SK-N-SH (cell line): ENCODE measurements at regions not wholly inside any gene's neighbourhood (a gene's known extent, or its start where the extent isn't known, plus 50 kb on each side); places are given as distances from the start of the nearest gene placed in this dataset.

Source experiments
- CTCF ChIA-PET: fragments of 300-600, 350-600 bp; formaldehyde crosslinking; extraction: SDS; loops from one replicate; lab custom pipeline; 2021; lab: Yijun Ruan, JAX
- POLR2A ChIA-PET: fragments of 350-600 bp; sonication (Branson Sonifier 250); formaldehyde crosslinking; extraction: SDS; loops from one replicate; lab custom pipeline; 2020; ENCODE audit warnings: antibody characterized with exemption, inconsistent platforms; lab: Yijun Ruan, JAX
- DNase-seq: peaks from one replicate; pipeline ENCODE4 v3.0.0; 2012
- H2AFZ ChIP-seq: fragments of 200-600 bp; sonication (generic); 2 replicates; pipeline ENCODE4 v1.8.1; 2016; ENCODE audit warnings: antibody characterized with exemption, mild to moderate bottlenecking, low read depth
- H3F3A ChIP-seq: fragments of 200-600 bp; sonication (generic); replicated peaks from 2 replicates; pipeline ENCODE3; 2016; ENCODE audit warnings: antibody characterized with exemption, mild to moderate bottlenecking; ENCODE audit not compliant: insufficient read depth
- H3K27ac ChIP-seq, 2 experiments: fragments of 200-500 bp in 1 of 2; fragments of 200-600 bp in 1 of 2; sonication (Bioruptor generic) in 1 of 2; sonication (generic), shearing (Covaris generic) in 1 of 2; 2 replicates each; pipeline versions ENCODE4 v1.5.1 to v1.6.1; 2014 to 2016; ENCODE audit warnings: low read depth in 2 of 2, inconsistent platforms in 1 of 2, low read length in 1 of 2, mild to moderate bottlenecking in 1 of 2, mixed read lengths in 1 of 2
- H3K27me3 ChIP-seq: fragments of 200-600 bp; sonication (generic), shearing (Covaris generic); 2 replicates; pipeline ENCODE4 v1.6.1; 2016; ENCODE audit warnings: mixed run types; ENCODE audit not compliant: insufficient read depth
- H3K36me3 ChIP-seq, 2 experiments: fragments of 200-500 bp in 1 of 2; fragments of 200-600 bp in 1 of 2; sonication (Bioruptor generic) in 1 of 2; sonication (generic) in 1 of 2; replicated peaks in 1 of 2; 2 replicates each; pipeline versions ENCODE3 to v1.5.1; 2014 to 2016; ENCODE audit warnings: low read length in 1 of 2, mild to moderate bottlenecking in 1 of 2; ENCODE audit not compliant: insufficient read depth in 2 of 2, control insufficient read depth in 1 of 2
- H3K4me1 ChIP-seq, 2 experiments: fragments of 200-500 bp in 1 of 2; fragments of 200-600 bp in 1 of 2; sonication (Bioruptor generic) in 1 of 2; sonication (generic), shearing (Covaris generic) in 1 of 2; 2 replicates each; pipeline versions ENCODE4 v1.5.1 to v1.6.1; 2014 to 2016; ENCODE audit warnings: low read depth in 1 of 2, low read length in 1 of 2, mixed run types in 1 of 2; ENCODE audit not compliant: insufficient read depth in 2 of 2, control insufficient read depth in 1 of 2
- H3K4me2 ChIP-seq: fragments of 200-600 bp; sonication (generic), shearing (Covaris generic); 2 replicates; pipeline ENCODE4 v1.6.1; 2017; ENCODE audit warnings: mixed run types
- H3K4me3 ChIP-seq, 2 experiments: fragments of 200-500 bp in 1 of 2; fragments of 200-600 bp in 1 of 2; sonication (Bioruptor generic) in 1 of 2; sonication (generic), shearing (Covaris generic) in 1 of 2; 2 replicates each; pipeline versions ENCODE4 v1.5.1 to v1.8.1; 2014 to 2016; ENCODE audit warnings: low read depth in 2 of 2, inconsistent platforms in 1 of 2, low read length in 1 of 2, mild to moderate bottlenecking in 1 of 2, mixed read lengths in 1 of 2, moderate library complexity in 1 of 2
- H3K79me2 ChIP-seq: fragments of 200-600 bp; sonication (generic); 2 replicates; pipeline ENCODE4 v1.8.1; 2017; ENCODE audit warnings: mild to moderate bottlenecking; ENCODE audit not compliant: insufficient read depth
- H3K9ac ChIP-seq: fragments of 200-600 bp; sonication (generic); 2 replicates; pipeline ENCODE4 v1.6.1; 2017; ENCODE audit warnings: mixed run types
- H3K9me2 ChIP-seq: fragments of 200-600 bp; sonication (generic); 2 replicates; pipeline ENCODE4 v1.6.1; 2017; ENCODE audit warnings: mixed run types
- H3K9me3 ChIP-seq: fragments of 200-600 bp; sonication (generic); 2 replicates; pipeline ENCODE4 v1.6.1; 2017; ENCODE audit warnings: mixed run types, mild to moderate bottlenecking, moderate library complexity
- H4K20me1 ChIP-seq: fragments of 200-600 bp; sonication (generic); 2 replicates; pipeline ENCODE4 v1.6.1; 2017; ENCODE audit warnings: mild to moderate bottlenecking, mixed run types; ENCODE audit not compliant: insufficient read depth
- CHD2 ChIP-seq: fragments of 150-350 bp; IDR thresholded peaks from 2 replicates; pipeline ENCODE4 v1.6.1; 2018; ENCODE audit warnings: low read length; ENCODE audit not compliant: partially characterized antibody
- GATA2 ChIP-seq: sonication (generic); formaldehyde crosslinking; IDR thresholded peaks from 2 replicates; pipeline ENCODE4 v1.5.0; 2020; ENCODE audit warnings: mild to moderate bottlenecking, missing genetic modification reagents
- IRF3 ChIP-seq: fragments of 150-350 bp; IDR thresholded peaks from 2 replicates; pipeline ENCODE4 v1.6.1; 2016; ENCODE audit warnings: mild to moderate bottlenecking, low read depth, low read length
- JUND ChIP-seq: IDR thresholded peaks from 2 replicates; pipeline ENCODE4 v1.4.0; 2012
- NFIC ChIP-seq: IDR thresholded peaks from 2 replicates; pipeline ENCODE4 v1.4.0; 2012; ENCODE audit warnings: borderline replicate concordance
- PBX3 ChIP-seq: IDR thresholded peaks from 2 replicates; pipeline ENCODE4; 2012
- RAD21 ChIP-seq: IDR thresholded peaks from 2 replicates; pipeline ENCODE4 v1.6.1; 2012; ENCODE audit warnings: mild to moderate bottlenecking, low read length
- RCOR1 ChIP-seq: fragments of 150-350 bp; IDR thresholded peaks from 2 replicates; pipeline ENCODE4 v1.6.1; 2017; ENCODE audit warnings: antibody characterized with exemption, low read length
- RFX5 ChIP-seq: IDR thresholded peaks from 2 replicates; pipeline ENCODE4 v1.6.1; 2012; ENCODE audit warnings: mild to moderate bottlenecking, improper control_type of control experiment, low read length
- SIN3A ChIP-seq: IDR thresholded peaks from 2 replicates; pipeline ENCODE4 v1.6.1; 2012; ENCODE audit warnings: low read depth, mild to moderate bottlenecking, low read length, moderate library complexity, borderline replicate concordance
- SMC3 ChIP-seq: IDR thresholded peaks from 2 replicates; pipeline ENCODE4 v1.6.1; 2012; ENCODE audit warnings: low read depth, low read length, improper control_type of control experiment
- TCF12 ChIP-seq: IDR thresholded peaks from 2 replicates; pipeline ENCODE4 v1.4.0; 2012
- TEAD4 ChIP-seq: IDR thresholded peaks from 2 replicates; pipeline ENCODE4 v1.4.0; 2012; ENCODE audit warnings: mild to moderate bottlenecking, borderline replicate concordance; ENCODE audit not compliant: insufficient read depth
- USF1 ChIP-seq: IDR thresholded peaks from 2 replicates; pipeline ENCODE4 v1.4.0; 2012; ENCODE audit warnings: low read depth, borderline replicate concordance
- ZBTB33 ChIP-seq: IDR thresholded peaks from 2 replicates; pipeline ENCODE4 v1.4.0; 2012; ENCODE audit warnings: low read depth, borderline replicate concordance
- WGBS: methylation state at CpG from one replicate; pipeline ENCODE4 v1.1.6; 2017; ENCODE audit warnings: low lambda C conversion rate; 5-methylcytosine and 5-hydroxymethylcytosine counted together

GRCh38 chr18:43751203-43751602 lies 473.9 kb upstream of the SYT4 start:
- H3F3A ChIP-seq, result peaks cover 4% of the 10 kb centered on the region
- no peaks in the 10 kb centered on the region for H3K4me1 ChIP-seq
- no peaks in the 10 kb centered on the region for H3K79me2 ChIP-seq
- CTCF ChIA-PET, result no interaction called here
- no peak overlapping the region for H3K4me2 ChIP-seq
- no peak overlapping the region for H3K27ac ChIP-seq
- H3K9me2 ChIP-seq, result no peaks in the 10 kb centered on the region
- H3K9me3 ChIP-seq, result peaks cover under 1% of the 10 kb centered on the region; the same call in 1 of the 2 replicates
- H3K4me3 ChIP-seq, result no peak overlapping the region
- no peak overlapping the region for H3K9ac ChIP-seq
- DNase-seq, result no peak
- H3K27me3 ChIP-seq, result no peaks in the 10 kb centered on the region
- POLR2A ChIA-PET, result no interaction called here
- 0 out of 2 replicates have a peak, but pooled peaks have one; percentile 9 for TF ChIP-seq TCF12
- no peak for TF ChIP-seq GATA2 (CRISPR knock-in tag)
- TF ChIP-seq PBX3, result 0 out of 2 replicates have a peak, but pooled peaks have one; percentile 28
- no peak for TF ChIP-seq RCOR1
- TF ChIP-seq, all 33 proteins: peak for 2
- H2AFZ ChIP-seq, result no peak overlapping the region
- H3K36me3 ChIP-seq, result no peaks in the 10 kb centered on the region
- no peaks in the 10 kb centered on the region for H4K20me1 ChIP-seq

- Histone ChIP-seq H4K20me1 (no peaks in the 10 kb centered on the region), H3K9me3 (no peaks in the 10 kb centered on the region; the same call in 1 of the 2 replicates), H3K27me3 (no peaks in the 10 kb centered on the region), H3K4me1 (no peaks in the 10 kb centered on the region), H3F3A (peaks cover 4% of the 10 kb centered on the region), H3K9me2 (no peaks in the 10 kb centered on the region), H3K9ac (no peak overlapping the region), H3K27ac (no peak overlapping the region), H3K36me3 (no peaks in the 10 kb centered on the region), H3K4me2 (no peak overlapping the region), H3K79me2 (no peaks in the 10 kb centered on the region), H2AFZ (no peak overlapping the region), H3K4me3 (no peak overlapping the region)
- WGBS, result 40% methylated on average over 2 of the region's 2 CpGs
- CTCF ChIA-PET, result no interaction called here
- DNase-seq, result no peak
- POLR2A ChIA-PET, result no interaction called here
- TF ChIP-seq RAD21 (no peak), TEAD4 (no peak), RCOR1 (no peak), USF1 (no peak)
Observed at GRCh38 chr18:43751835-43752234, 474.5 kb upstream of the SYT4 start.

GRCh38 chr18:43757273-43757672 lies 480.0 kb upstream of the SYT4 start:
- Histone ChIP-seq H3K79me2 (no peaks in the 10 kb centered on the region), H3K27me3 (no peaks in the 10 kb centered on the region), H3K27ac (no peak overlapping the region), H3F3A (no peaks in the 10 kb centered on the region), H3K9ac (no peak overlapping the region), H2AFZ (no peak overlapping the region), H3K4me2 (no peak overlapping the region), H3K9me3 (no peaks in the 10 kb centered on the region), H3K4me1 (no peaks in the 10 kb centered on the region), H4K20me1 (no peaks in the 10 kb centered on the region), H3K9me2 (no peaks in the 10 kb centered on the region), H3K4me3 (no peak overlapping the region), H3K36me3 (no peaks in the 10 kb centered on the region)
- 80% methylated on average over 1 of the region's 1 CpG for WGBS
- POLR2A ChIA-PET, result no interaction called here
- CTCF ChIA-PET, result interaction anchor here (0.6 kb wide), 1 partner anchor 25 kb away, joined by 3 read pairs; no protein-coding TSS in a partner anchor
- no peak for DNase-seq
- TF ChIP-seq NFIC (no peak), USF1 (no peak), IRF3 (no peak), SIN3A (no peak), JUND (no peak), RAD21 (no peak), ZBTB33 (no peak), SMC3 (no peak), CHD2 (no peak), RFX5 (no peak)
